MM.1S (cell line): ENCODE measurements at regions not wholly inside any gene's neighbourhood (a gene's known extent, or its start where the extent isn't known, plus 50 kb on each side); places are given as distances from the start of the nearest gene placed in this dataset.

Experiments used
- CTCF ChIP-seq: fragments of 300-600 bp; sonication (generic); IDR thresholded peaks from 2 replicates; pipeline ENCODE4 v1.5.1; 2016; ENCODE audit warnings: antibody characterized with exemption, low read length, mixed read lengths
- EZH2 ChIP-seq: fragments of 300-600 bp; sonication (generic); optimal IDR thresholded peaks from 2 replicates; pipeline ENCODE3; 2017; ENCODE audit warnings: low read depth, mild to moderate bottlenecking, antibody characterized with exemption, low read length, mixed read lengths
- EZH2phosphoT487 ChIP-seq: fragments of 300-600 bp; sonication (generic); IDR thresholded peaks from 2 replicates; pipeline ENCODE4 v1.6.1; 2018; ENCODE audit warnings: antibody characterized with exemption, low read length

DNA sequence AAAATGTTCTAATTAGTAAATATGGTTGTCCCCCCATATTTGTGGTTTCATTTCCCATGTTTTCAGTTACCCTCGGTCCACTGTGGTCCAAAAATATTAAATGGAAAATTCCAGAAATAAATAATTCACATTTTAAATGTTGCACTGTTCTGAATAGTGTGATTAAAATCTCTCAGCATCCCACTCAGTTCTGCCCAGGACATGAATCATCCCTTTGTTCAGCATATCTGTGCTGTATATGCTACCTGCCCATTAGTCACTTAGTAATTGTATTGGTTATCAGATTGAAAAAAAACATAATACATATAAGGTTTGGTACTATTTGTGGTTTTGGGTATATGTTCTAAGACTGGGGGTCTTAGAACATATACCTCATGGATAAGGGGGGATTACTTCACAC, 55.1 kb upstream of the NXF3 start:
- no peak for TF ChIP-seq EZH2
- no peak for TF ChIP-seq CTCF
- TF ChIP-seq EZH2phosphoT487: no peak
